SW480 (cell line): ENCODE measurements at regions not wholly inside any gene's neighbourhood (a gene's known extent, or its start where the extent isn't known, plus 50 kb on each side); places are given as distances from the start of the nearest gene placed in this dataset.
"Not testable (repeated sequence)": the region's sequence is repeated elsewhere in the genome, so short reads cannot be mapped to it uniquely, and the experiment has no call there.

ENCODE experiments used
- DNase-seq: peaks from one replicate; pipeline ENCODE4 v3.0.0-alpha.2; 2016; ENCODE audit warnings: low spot score

- no peak for DNase-seq
These were observed 249.7 kb upstream of the RUNX1 start for GRCh38 chr21:35298757-35299156.

GRCh38 chr21:35297665-35298064 is 248.6 kb upstream of the RUNX1 start:
- DNase-seq: no peak

GRCh38 chr21:35294231-35294898 is 245.3 kb upstream of the RUNX1 start:
- peak; percentile 100 for DNase-seq

GRCh38 chr21:35291973-35292627 is 243.0 kb upstream of the RUNX1 start:
- DNase-seq: peak; percentile 80

GRCh38 chr21:35291034-35291433 is 241.9 kb upstream of the RUNX1 start:
- no peak for DNase-seq

GRCh38 chr21:35288238-35288637 is 239.1 kb upstream of the RUNX1 start:
- DNase-seq: no peak

- DNase-seq: no peak
These were observed 235.1 kb upstream of the RUNX1 start for GRCh38 chr21:35284199-35284598.

GRCh38 chr21:35282944-35283343 is 233.8 kb upstream of the RUNX1 start:
- peak; percentile 33 for DNase-seq

- DNase-seq: no peak
These were observed 232.9 kb upstream of the RUNX1 start for GRCh38 chr21:35281956-35282355.

GRCh38 chr21:35280231-35280630 is 231.1 kb upstream of the RUNX1 start:
- DNase-seq: no peak

GRCh38 chr21:35275776-35276175 is 226.7 kb upstream of the RUNX1 start:
- peak; percentile 66 for DNase-seq

- DNase-seq: no peak
These were observed 225.8 kb upstream of the RUNX1 start for GRCh38 chr21:35274923-35275322.

- DNase-seq: no peak
These were observed 225.0 kb upstream of the RUNX1 start for GRCh38 chr21:35274090-35274489.

- DNase-seq: no peak
These were observed 224.2 kb upstream of the RUNX1 start for GRCh38 chr21:35273333-35273732.

GRCh38 chr21:35271344-35272118 is 222.4 kb upstream of the RUNX1 start:
- not testable (repeated sequence) for DNase-seq

- no peak for DNase-seq
These were observed 219.7 kb upstream of the RUNX1 start for GRCh38 chr21:35268817-35269216.

GRCh38 chr21:35268261-35268660 is 219.2 kb upstream of the RUNX1 start:
- DNase-seq: no peak

GRCh38 chr21:35266546-35266945 is 217.4 kb upstream of the RUNX1 start:
- no peak for DNase-seq

GRCh38 chr21:35265170-35265877 is 216.2 kb upstream of the RUNX1 start:
- no peak for DNase-seq

- DNase-seq: no peak
These were observed 210.4 kb upstream of the RUNX1 start for GRCh38 chr21:35259457-35259856.

- no peak for DNase-seq
These were observed 209.4 kb upstream of the RUNX1 start for GRCh38 chr21:35258521-35258920.

- DNase-seq: no peak
These were observed 208.3 kb upstream of the RUNX1 start for GRCh38 chr21:35257413-35257812.
